Ascending aorta (tissue), 2 donors: ENCODE measurements at regions not wholly inside any gene's neighbourhood (a gene's known extent, or its start where the extent isn't known, plus 50 kb on each side); places are given as distances from the start of the nearest gene placed in this dataset.
"Not testable (repeated sequence)": the region's sequence is repeated elsewhere in the genome, so short reads cannot be mapped to it uniquely, and the experiment has no call there.

Experiments
- DNase-seq, 2 donors: peaks; one replicate each; pipeline ENCODE4 v3.0.0-alpha.2; 2019; ENCODE audit warnings: low spot score in 2 of 2
- H3K27ac ChIP-seq, 2 donors: fragments of 200-600 bp; sonication (generic); one replicate each; pipeline ENCODE4 v1.5.1; 2016 to 2017; ENCODE audit warnings: mild to moderate bottlenecking in 1 of 2
- H3K27me3 ChIP-seq: fragments of 200-600 bp; sonication (generic); one replicate; pipeline ENCODE4 v1.5.1; 2017
- H3K36me3 ChIP-seq, 2 donors: fragments of 200-600 bp; sonication (generic); one replicate each; pipeline ENCODE4 v1.5.1; 2016
- H3K4me1 ChIP-seq, 2 donors: fragments of 200-600 bp; sonication (generic); one replicate each; pipeline ENCODE4 v1.5.1; 2016 to 2017; ENCODE audit warnings: mild to moderate bottlenecking in 1 of 2
- H3K4me3 ChIP-seq, 2 donors: fragments of 200-600 bp; sonication (generic); one replicate each; pipeline ENCODE4 v1.5.1; 2016 to 2017; ENCODE audit warnings: mild to moderate bottlenecking in 1 of 2
- H3K9me3 ChIP-seq, 2 donors: fragments of 200-600 bp; sonication (generic); one replicate each; pipeline ENCODE4 v1.5.1; 2016
- intact Hi-C: fragments of 100-400 bp; cut with DNase I; formaldehyde crosslinking; loops from one replicate; pipeline ENCODE4 v1.15.1; 2023
- TF ChIP-seq, protein P1 (sequence below), 3 experiments: fragments of 200-600 bp in 2 of 3; fragments of 450-650 bp in 1 of 3; sonication (generic) in 2 of 3; IDR thresholded peaks; one replicate each; pipeline ENCODE4 v1.5.1; 2016 to 2019; ENCODE audit warnings: antibody characterized with exemption in 3 of 3, mild to moderate bottlenecking in 1 of 3, moderate library complexity in 1 of 3

GRCh38 chr6:105680131-105680530, 277.2 kb upstream of the PREP start:
- Histone ChIP-seq H3K9me3 (peaks cover 0 to 4% of the 10 kb centered on the region in 2 donors), H3K4me1 (no peaks in the 10 kb centered on the region), H3K36me3 (no peaks in the 10 kb centered on the region), H3K27me3 (no peaks in the 10 kb centered on the region), H3K4me3 (no peak overlapping the region), H3K27ac (no peak overlapping the region)
- DNase-seq = no peak
- intact Hi-C loops = no loop called here
- TF ChIP-seq, protein P1, sequence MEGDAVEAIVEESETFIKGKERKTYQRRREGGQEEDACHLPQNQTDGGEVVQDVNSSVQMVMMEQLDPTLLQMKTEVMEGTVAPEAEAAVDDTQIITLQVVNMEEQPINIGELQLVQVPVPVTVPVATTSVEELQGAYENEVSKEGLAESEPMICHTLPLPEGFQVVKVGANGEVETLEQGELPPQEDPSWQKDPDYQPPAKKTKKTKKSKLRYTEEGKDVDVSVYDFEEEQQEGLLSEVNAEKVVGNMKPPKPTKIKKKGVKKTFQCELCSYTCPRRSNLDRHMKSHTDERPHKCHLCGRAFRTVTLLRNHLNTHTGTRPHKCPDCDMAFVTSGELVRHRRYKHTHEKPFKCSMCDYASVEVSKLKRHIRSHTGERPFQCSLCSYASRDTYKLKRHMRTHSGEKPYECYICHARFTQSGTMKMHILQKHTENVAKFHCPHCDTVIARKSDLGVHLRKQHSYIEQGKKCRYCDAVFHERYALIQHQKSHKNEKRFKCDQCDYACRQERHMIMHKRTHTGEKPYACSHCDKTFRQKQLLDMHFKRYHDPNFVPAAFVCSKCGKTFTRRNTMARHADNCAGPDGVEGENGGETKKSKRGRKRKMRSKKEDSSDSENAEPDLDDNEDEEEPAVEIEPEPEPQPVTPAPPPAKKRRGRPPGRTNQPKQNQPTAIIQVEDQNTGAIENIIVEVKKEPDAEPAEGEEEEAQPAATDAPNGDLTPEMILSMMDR (IDR thresholded peaks at IDR 0.05) = no peak

DNA sequence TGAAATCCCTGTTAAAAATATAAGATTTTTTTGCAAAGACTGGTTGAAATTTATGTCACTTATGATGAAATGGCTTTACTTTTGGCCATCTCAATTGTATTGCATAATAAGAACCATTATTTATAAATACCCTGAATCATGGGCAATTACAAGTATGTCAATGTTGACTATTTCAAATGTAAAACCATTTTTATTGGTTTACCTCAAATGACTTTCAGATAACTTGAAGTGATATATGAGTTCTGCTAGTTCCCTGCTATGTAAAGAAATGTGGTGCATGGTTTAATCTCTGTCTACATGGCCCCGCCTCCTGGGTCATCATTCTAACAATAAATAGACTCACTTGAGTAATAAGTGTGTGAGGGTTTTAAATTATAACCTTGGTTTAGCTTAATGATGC, 275.6 kb upstream of the PREP start:
- intact Hi-C loops = no loop called here
- H3K27ac ChIP-seq = no peak overlapping the region

DNA sequence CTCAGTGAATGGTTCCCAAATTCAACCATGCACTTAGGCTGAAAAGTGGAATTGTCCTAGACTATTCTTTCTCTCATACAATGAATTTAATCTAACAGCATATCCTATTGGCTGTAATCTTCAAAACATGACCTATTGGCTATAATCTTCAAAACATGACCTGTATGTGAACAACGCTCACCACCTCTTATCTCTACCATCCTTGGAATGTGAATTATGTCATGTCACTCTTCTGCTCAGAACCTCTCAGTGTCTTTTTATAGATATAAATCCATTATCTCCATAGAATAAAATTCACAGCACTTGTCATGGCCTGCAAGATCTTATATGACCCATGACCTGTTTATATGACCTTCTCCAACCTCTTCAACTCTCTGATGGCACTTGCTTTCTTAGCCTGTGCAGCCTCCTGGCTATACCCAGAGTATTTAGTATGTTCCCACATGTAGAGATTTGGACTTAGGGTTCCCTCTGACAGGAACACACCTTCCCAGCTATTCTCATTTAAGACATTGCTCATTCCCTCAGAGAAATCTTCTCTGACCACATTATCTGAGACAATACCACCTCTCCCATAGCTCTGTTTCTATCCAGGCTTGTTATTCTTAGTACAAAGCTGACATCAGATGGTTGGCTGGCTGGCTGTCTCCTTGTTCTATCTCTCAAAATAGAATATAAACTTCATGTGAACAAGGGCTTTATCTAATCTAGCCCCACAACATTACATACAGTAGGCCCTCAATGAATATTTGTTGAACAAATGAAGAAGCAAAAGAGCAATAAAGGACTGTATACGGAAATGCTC, 275.0 kb upstream of the PREP start:
- Histone ChIP-seq H3K4me1 (no peaks in the 10 kb centered on the region), H3K9me3 (peaks cover 0 to 4% of the 10 kb centered on the region in 2 donors), H3K36me3 (no peaks in the 10 kb centered on the region), H3K4me3 (no peak overlapping the region), H3K27ac (no peak overlapping the region), H3K27me3 (no peaks in the 10 kb centered on the region)
- intact Hi-C loops = no loop called here
- TF ChIP-seq, protein P1 (IDR thresholded peaks at IDR 0.05) = no peak
- no peak for DNase-seq

More for the DNA sequence above, 275.6 kb upstream of the PREP start:
- TF ChIP-seq, protein P1 (IDR thresholded peaks at IDR 0.05) = no peak
- no peak overlapping the region for H3K4me3 ChIP-seq
- no peaks in the 10 kb centered on the region for H3K27me3 ChIP-seq
- H3K4me1 ChIP-seq = no peaks in the 10 kb centered on the region
- peaks cover 0 to 4% of the 10 kb centered on the region in 2 donors for H3K9me3 ChIP-seq
- DNase-seq = no peak
- H3K36me3 ChIP-seq = no peaks in the 10 kb centered on the region

DNA sequence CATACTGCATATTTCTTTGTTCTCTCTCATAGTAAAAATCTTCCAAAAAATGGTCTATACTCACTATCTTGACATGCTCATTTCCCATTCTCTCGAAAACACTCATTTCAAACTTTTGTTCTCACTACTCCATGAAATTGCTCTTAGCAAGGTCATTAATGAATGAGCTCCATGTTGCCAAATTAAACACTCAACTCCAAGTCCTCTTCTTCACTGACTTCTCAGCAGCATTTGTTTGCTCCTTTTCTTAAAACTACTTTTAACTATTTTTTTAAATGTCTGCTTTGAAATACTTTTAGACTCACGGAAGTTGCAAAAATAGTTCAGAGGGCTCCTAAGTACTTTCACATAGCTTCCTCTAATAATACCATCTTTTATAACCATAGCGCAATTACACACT, 274.0 kb upstream of the PREP start:
- TF ChIP-seq, protein P1 (IDR thresholded peaks at IDR 0.05) = no peak
- intact Hi-C loops = no loop called here
- peaks cover 0 to 4% of the 10 kb centered on the region in 2 donors for H3K9me3 ChIP-seq
- no peak overlapping the region for H3K4me3 ChIP-seq
- H3K4me1 ChIP-seq = no peaks in the 10 kb centered on the region
- DNase-seq = no peak
- no peaks in the 10 kb centered on the region for H3K27me3 ChIP-seq
- no peak overlapping the region for H3K27ac ChIP-seq
- H3K36me3 ChIP-seq = no peaks in the 10 kb centered on the region

GRCh38 chr6:105675715-105676397, 273.0 kb upstream of the PREP start:
- Histone ChIP-seq H3K27ac (no peak overlapping the region), H3K27me3 (no peaks in the 10 kb centered on the region), H3K4me3 (no peak overlapping the region), H3K9me3 (no peaks in the 10 kb centered on the region), H3K36me3 (no peaks in the 10 kb centered on the region), H3K4me1 (no peaks in the 10 kb centered on the region)
- no peak for DNase-seq
- intact Hi-C loops = no loop called here
- TF ChIP-seq, protein P1 (IDR thresholded peaks at IDR 0.05) = no peak

DNA sequence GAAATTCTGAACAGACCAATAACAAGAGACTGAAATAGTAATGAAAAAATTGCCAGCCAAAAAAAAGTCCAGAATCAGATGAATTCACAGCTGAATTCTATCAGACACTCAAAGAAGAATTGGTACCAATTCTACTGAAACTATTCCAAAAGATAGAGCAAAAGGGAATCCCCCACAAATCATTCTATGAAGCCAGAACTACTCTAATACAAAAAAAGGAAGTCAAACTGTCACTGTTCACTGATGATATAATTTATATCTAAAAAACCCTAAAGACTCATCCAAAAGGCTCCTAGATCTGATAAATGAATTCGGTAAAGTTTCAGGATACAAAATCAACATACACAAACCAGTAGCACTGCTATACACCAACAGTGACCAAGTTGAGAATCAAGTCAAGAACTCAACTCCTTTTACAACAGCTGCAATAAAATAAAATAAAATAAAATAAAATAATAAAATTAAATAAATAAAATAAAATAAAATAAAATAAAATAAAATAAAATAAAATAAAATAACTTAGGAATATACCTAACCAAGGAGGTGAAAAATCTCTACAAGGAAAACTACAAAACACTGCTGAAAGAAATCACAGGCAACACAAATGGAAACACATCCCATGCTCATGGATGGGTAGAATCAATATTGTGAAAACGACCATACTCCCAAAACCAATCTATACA, 270.1 kb upstream of the PREP start:
- H3K9me3 ChIP-seq, intact Hi-C loops, H3K4me3 ChIP-seq, H3K36me3 ChIP-seq, H3K27ac ChIP-seq, H3K27me3 ChIP-seq, H3K4me1 ChIP-seq, DNase-seq: not testable (repeated sequence)
